ENCODE measurements at regions not wholly inside any gene's neighbourhood (a gene's known extent, or its start where the extent isn't known, plus 50 kb on each side); places are given as distances from the start of the nearest gene placed in this dataset.

DNA sequence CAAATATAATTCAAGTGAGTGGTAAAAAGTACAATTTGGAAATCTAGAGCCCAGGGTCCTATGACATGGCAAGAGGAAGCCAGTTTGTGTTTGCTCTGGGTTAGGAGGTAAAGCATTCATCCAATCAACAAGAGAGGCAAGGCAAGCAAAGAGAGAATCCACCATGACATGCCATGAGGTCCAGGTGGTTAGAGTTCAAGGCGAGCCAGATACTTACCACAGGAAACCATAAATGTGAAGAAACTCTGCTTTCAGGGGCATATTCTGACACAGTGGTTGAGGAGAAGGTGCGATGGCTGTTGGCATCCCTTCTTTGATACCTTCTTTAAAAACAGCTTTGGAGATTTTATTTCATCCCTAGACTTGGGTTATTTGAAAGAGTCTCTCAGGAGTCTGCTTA, 193.8 kb upstream of the MAN1A1 start:
- no peaks in the 10 kb centered on the region for H3K4me1 ChIP-seq (ENCODE audit: control insufficient read depth, insufficient read depth, low read length)
- POLR2A ChIA-PET, result no interaction called here
- H3K27ac ChIP-seq (ENCODE audit: extremely low read depth, low read depth, low read length), result no peak overlapping the region
- no peaks in the 10 kb centered on the region for H3K36me3 ChIP-seq (ENCODE audit: control insufficient read depth in 2 of 2, insufficient read depth in 1 of 2, low read length in 2 of 2)
- CTCF ChIA-PET, result no interaction called here
- H3K4me3 ChIP-seq (ENCODE audit: low read depth, low read length), result no peak overlapping the region
- TF ChIP-seq ZIC2 (tag by site-specific recombination; IDR thresholded peaks at IDR 0.05) (no peak), ZNF133 (tag by site-specific recombination; IDR thresholded peaks at IDR 0.05) (no peak), ZNF366 (tag by site-specific recombination; conservative IDR thresholded peaks at IDR 0.05) (no peak), ZNF544 (tag by site-specific recombination; IDR thresholded peaks at IDR 0.05) (no peak), ZNF112 (tag by site-specific recombination; IDR thresholded peaks at IDR 0.05) (no peak), ZNF768 (tag by site-specific recombination; IDR thresholded peaks at IDR 0.05) (no peak), ZNF19 (tag by site-specific recombination; IDR thresholded peaks at IDR 0.05; ENCODE audit: low read depth) (no peak), ZNF660 (tag by site-specific recombination; IDR thresholded peaks at IDR 0.05) (no peak), ZNF10 (tag by site-specific recombination; IDR thresholded peaks at IDR 0.05) (no peak)
- TF ChIP-seq, protein P1, sequence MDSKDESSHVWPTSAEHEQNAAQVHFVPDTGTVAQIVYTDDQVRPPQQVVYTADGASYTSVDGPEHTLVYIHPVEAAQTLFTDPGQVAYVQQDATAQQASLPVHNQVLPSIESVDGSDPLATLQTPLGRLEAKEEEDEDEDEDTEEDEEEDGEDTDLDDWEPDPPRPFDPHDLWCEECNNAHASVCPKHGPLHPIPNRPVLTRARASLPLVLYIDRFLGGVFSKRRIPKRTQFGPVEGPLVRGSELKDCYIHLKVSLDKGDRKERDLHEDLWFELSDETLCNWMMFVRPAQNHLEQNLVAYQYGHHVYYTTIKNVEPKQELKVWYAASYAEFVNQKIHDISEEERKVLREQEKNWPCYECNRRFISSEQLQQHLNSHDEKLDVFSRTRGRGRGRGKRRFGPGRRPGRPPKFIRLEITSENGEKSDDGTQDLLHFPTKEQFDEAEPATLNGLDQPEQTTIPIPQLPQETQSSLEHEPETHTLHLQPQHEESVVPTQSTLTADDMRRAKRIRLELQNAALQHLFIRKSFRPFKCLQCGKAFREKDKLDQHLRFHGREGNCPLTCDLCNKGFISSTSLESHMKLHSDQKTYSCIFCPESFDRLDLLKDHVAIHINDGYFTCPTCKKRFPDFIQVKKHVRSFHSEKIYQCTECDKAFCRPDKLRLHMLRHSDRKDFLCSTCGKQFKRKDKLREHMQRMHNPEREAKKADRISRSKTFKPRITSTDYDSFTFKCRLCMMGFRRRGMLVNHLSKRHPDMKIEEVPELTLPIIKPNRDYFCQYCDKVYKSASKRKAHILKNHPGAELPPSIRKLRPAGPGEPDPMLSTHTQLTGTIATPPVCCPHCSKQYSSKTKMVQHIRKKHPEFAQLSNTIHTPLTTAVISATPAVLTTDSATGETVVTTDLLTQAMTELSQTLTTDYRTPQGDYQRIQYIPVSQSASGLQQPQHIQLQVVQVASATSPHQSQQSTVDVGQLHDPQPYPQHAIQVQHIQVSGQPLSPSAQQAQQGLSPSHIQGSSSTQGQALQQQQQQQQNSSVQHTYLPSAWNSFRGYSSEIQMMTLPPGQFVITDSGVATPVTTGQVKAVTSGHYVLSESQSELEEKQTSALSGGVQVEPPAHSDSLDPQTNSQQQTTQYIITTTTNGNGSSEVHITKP (tag by site-specific recombination; IDR thresholded peaks at IDR 0.05), result no peak
- TF ChIP-seq, protein P2, sequence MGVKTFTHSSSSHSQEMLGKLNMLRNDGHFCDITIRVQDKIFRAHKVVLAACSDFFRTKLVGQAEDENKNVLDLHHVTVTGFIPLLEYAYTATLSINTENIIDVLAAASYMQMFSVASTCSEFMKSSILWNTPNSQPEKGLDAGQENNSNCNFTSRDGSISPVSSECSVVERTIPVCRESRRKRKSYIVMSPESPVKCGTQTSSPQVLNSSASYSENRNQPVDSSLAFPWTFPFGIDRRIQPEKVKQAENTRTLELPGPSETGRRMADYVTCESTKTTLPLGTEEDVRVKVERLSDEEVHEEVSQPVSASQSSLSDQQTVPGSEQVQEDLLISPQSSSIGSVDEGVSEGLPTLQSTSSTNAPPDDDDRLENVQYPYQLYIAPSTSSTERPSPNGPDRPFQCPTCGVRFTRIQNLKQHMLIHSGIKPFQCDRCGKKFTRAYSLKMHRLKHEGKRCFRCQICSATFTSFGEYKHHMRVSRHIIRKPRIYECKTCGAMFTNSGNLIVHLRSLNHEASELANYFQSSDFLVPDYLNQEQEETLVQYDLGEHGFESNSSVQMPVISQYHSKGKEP (tag by site-specific recombination; IDR thresholded peaks at IDR 0.05), result no peak
- TF ChIP-seq, protein P3, sequence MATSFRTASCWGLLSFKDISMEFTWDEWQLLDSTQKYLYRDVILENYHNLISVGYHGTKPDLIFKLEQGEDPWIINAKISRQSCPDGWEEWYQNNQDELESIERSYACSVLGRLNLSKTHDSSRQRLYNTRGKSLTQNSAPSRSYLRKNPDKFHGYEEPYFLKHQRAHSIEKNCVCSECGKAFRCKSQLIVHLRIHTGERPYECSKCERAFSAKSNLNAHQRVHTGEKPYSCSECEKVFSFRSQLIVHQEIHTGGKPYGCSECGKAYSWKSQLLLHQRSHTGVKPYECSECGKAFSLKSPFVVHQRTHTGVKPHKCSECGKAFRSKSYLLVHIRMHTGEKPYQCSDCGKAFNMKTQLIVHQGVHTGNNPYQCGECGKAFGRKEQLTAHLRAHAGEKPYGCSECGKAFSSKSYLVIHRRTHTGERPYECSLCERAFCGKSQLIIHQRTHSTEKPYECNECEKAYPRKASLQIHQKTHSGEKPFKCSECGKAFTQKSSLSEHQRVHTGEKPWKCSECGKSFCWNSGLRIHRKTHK (tag by site-specific recombination; IDR thresholded peaks at IDR 0.05), result no peak
- TF ChIP-seq, protein P4, sequence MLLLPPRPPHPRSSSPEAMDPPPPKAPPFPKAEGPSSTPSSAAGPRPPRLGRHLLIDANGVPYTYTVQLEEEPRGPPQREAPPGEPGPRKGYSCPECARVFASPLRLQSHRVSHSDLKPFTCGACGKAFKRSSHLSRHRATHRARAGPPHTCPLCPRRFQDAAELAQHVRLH (tag by site-specific recombination; IDR thresholded peaks at IDR 0.05), result no peak
- H3K9me3 ChIP-seq (ENCODE audit: control insufficient read depth, insufficient read depth, low read depth, low read length), result no peaks in the 10 kb centered on the region

DNA sequence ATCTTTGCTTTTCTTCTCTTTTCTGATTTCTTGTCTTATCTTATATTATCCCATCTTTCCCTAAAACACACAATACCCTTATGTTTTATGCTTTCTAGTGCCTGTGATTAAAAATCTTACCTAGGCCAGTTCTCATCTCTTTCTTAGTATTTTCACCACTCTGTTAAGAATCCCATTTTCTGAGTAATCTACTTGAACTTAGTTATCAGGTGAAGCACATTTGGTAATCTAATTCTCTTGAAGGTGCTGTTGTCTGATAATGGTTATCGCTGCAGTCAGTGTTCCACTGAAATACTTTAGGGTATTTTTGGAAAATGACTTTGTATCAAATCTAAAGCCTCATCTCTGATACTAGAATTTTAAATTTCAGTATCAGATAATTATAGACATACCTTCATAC, 192.5 kb upstream of the MAN1A1 start:
- H3K36me3 ChIP-seq (ENCODE audit: control insufficient read depth in 2 of 2, insufficient read depth in 1 of 2, low read length in 2 of 2), result no peaks in the 10 kb centered on the region
- H3K4me3 ChIP-seq (ENCODE audit: low read depth, low read length), result no peak overlapping the region
- TF ChIP-seq ZNF677 (tag by site-specific recombination; IDR thresholded peaks at IDR 0.05) (no peak), ZNF239 (tag by site-specific recombination; IDR thresholded peaks at IDR 0.05) (no peak), ZNF596 (tag by site-specific recombination; IDR thresholded peaks at IDR 0.05) (no peak), GFI1B (tag by site-specific recombination; IDR thresholded peaks at IDR 0.05) (no peak), ZNF548 (tag by site-specific recombination; IDR thresholded peaks at IDR 0.05) (no peak), ZNF292 (tag by site-specific recombination; IDR thresholded peaks at IDR 0.05; ENCODE audit: borderline replicate concordance, low read depth) (no peak), MZF1 (tag by site-specific recombination; IDR thresholded peaks at IDR 0.05; ENCODE audit: borderline replicate concordance) (no peak), ZNF221 (tag by site-specific recombination; IDR thresholded peaks at IDR 0.05; ENCODE audit: borderline replicate concordance) (no peak), ZNF549 (tag by site-specific recombination; IDR thresholded peaks at IDR 0.05) (no peak), ZNF175 (tag by site-specific recombination; IDR thresholded peaks at IDR 0.05) (no peak), YY2 (tag by site-specific recombination; IDR thresholded peaks at IDR 0.05) (no peak), GLIS1 (tag by site-specific recombination; IDR thresholded peaks at IDR 0.05) (no peak), ZNF76 (tag by site-specific recombination; IDR thresholded peaks at IDR 0.05; ENCODE audit: borderline replicate concordance, low read depth) (no peak), ZNF423 (tag by site-specific recombination; IDR thresholded peaks at IDR 0.05) (no peak), ZNF785 (tag by site-specific recombination; IDR thresholded peaks at IDR 0.05) (no peak), ZEB2 (tag by site-specific recombination; IDR thresholded peaks at IDR 0.05) (no peak), ZXDB (tag by site-specific recombination; IDR thresholded peaks at IDR 0.05) (no peak), PRDM1 (tag by site-specific recombination; IDR thresholded peaks at IDR 0.05) (no peak)
- CTCF ChIA-PET, result no interaction called here
- H3K9me3 ChIP-seq (ENCODE audit: control insufficient read depth, insufficient read depth, low read depth, low read length), result no peaks in the 10 kb centered on the region
- no peaks in the 10 kb centered on the region for H3K4me1 ChIP-seq (ENCODE audit: control insufficient read depth, insufficient read depth, low read length)
- POLR2A ChIA-PET, result no interaction called here
- no peak overlapping the region for H3K27ac ChIP-seq (ENCODE audit: extremely low read depth, low read depth, low read length)

Measured in HEK293 (cell line).